Skin epidermis (tissue), 12 donors: ENCODE measurements at regions not wholly inside any gene's neighbourhood (a gene's known extent, or its start where the extent isn't known, plus 50 kb on each side); places are given as distances from the start of the nearest gene placed in this dataset.
"Not testable (repeated sequence)": the region's sequence is repeated elsewhere in the genome, so short reads cannot be mapped to it uniquely, and the experiment has no call there.

Experiments
- H3K27ac ChIP-seq, 21 experiments: fragments of 200-600 bp; sonication (generic) in 11 of 21; one replicate each; pipeline ENCODE4 v1.5.0; 2020; ENCODE audit warnings: mild to moderate bottlenecking in 3 of 21, inconsistent platforms in 2 of 21, moderate library complexity in 2 of 21
- H3K4me3 ChIP-seq, 7 experiments: fragments of 200-600 bp; sonication (generic) in 2 of 7; one replicate each; pipeline ENCODE4 v1.5.0; 2020; ENCODE audit warnings: inconsistent platforms in 2 of 7, mild to moderate bottlenecking in 2 of 7, moderate library complexity in 1 of 7

DNA sequence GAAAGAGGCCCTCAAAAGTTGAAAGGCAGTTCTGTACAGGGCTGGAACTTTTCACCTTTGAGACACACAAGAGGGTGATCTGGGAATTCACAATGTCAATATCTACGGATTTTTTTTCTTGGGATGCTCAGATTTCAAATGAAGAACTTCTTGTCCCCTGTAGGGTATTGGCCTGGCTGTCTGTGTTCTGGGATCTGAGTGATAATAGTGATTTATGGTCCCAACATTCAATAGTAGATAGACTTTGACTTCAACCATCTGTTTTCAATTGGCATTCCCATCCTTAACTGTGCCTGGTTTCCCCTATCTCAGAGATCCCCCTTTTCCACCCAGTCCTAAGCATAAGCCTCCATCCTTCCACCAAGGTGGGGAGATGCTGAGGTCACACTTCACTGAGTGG lies 274.1 kb downstream of the COG6 start:
- H3K27ac ChIP-seq, result no peak overlapping the region
- H3K4me3 ChIP-seq, result no peak overlapping the region

DNA sequence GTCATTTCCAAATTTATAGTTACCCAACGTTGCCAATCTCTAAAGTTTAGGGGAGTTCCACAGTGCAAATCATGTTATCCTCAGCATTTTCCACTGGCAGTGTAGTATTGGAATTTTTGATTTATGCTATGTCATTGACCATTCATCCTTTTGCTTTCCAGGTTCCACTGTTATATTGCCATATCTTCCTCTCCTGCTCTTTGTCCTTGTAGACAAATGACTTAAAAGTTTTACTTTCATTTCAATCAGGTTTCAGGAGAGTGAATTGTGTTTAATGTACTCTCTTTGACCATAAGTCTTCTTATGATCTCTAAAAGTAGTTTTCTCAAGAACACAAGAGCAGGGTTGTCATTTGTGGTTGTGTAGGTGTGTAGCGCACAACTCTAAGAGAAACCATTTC lies 274.6 kb downstream of the COG6 start:
- H3K27ac ChIP-seq, result no peak overlapping the region
- H3K4me3 ChIP-seq, result no peak overlapping the region

DNA sequence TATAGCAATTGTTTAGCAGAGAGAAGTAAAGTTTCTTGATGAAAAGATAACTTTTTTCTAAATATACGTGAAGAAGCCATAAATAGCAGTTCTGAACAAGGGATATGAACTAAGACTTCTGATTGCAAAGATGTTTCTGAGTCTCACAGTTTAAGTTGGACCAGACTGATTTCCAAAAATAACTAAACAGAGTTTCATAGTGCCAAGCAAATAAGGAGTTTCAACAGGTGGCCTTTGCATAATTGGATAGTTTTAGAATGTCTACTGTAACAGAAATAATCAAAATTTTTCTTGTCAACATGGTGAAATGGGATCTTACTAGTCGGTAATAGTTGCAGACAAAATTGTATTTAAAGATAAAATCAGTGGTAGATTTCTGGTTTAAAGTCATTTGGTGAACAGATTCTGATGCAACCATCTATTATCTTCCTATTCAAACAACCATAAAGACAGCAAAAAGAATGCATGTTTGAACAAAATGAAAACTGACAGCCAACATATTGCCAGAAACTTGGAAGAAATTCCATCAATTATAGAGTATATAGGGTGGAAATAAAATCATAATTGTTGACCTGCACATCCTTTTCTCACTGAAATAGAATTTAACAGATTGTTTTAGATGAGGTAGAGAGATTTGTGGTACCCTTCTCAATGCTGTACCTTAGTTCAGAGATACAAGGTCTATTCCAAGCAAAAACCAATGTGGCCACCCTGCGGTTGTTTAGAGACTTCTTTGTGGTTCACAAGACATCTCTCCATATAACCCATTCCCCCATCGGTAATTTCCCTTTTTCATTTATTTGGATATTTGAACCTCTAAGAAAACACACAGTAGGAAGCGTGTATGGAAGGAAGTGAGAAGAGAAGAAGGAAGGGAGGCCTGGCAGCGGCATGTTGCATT lies 275.3 kb downstream of the COG6 start:
- Histone ChIP-seq H3K27ac (no peak overlapping the region), H3K4me3 (no peak overlapping the region)

DNA sequence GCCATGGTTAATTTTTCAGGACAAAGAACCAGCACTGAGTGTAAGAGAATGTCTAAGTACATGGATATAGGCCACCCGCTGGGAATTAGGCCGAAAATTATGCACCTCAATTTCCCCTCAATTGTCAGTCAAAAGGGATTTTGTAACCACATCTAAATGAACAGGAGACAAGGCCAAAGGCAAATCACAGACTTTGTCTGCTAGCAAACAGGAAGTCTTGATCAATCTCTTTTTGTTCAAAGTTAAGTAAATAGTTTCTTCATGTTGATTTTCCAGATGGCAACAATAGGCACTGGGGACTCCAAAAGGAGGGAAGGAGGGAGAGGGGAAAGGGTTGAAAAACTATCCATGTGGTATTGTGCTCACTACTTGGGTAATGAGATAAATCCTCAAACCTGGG lies 276.0 kb downstream of the COG6 start:
- H3K27ac ChIP-seq, result no peak overlapping the region

DNA sequence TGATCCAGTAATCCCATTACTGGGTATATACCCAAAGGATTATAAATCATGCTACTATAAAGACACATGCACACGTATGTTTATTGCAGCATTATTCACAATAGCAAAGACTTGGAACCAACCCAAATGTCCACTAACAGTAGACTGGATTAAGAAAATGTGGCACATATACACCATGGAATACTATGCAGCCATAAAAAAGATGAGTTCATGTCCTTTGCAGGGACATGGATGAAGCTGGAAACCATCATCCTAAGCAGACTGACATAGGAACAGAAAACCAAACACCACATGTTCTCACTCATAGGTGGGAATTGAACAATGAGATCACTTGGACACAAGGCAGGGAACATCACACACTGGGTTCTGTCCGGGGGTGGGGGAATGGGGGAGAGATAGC lies 277.1 kb downstream of the COG6 start:
- not testable (repeated sequence) for H3K4me3 ChIP-seq, H3K27ac ChIP-seq

More for the DNA sequence above, 276.0 kb downstream of the COG6 start:
- H3K4me3 ChIP-seq, result no peak overlapping the region

DNA sequence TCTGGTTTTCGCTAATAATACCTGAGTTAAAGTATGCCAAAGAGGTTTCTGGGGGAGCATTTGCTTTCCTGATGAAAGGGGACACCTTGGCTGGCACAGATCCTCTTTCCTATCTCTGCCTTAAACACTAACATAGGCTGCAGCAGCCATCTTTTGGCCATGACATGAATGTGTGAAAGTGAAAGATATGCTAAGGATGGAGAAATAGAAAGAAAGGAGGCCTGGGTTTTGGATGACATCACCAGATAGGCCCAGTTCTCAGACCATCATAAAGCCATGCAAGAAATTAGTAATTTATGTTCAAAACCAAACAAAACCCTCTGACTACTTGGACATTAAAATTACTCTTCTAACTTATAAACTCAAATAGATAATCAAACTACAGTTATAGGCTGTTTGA lies 279.7 kb downstream of the COG6 start:
- H3K4me3 ChIP-seq, result no peak overlapping the region
- H3K27ac ChIP-seq, result no peak overlapping the region

DNA sequence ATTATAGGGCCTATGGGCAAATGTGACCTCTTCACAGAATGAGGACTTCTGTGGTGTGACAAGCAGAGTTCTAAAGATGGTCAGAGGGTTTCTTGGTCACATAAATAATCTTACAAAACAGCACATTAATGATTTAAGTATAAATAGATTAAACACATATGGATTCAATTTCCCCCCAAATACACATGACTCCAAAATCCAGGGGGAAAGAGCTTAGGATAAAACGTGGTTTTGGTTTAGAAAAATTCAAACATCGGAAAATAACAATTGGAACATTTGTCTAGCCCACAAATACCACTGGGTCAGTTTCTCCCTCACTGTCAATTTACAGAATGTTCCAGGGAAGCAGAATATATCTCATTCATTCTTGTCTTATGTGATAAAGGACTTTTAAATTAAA lies 283.1 kb downstream of the COG6 start:
- no peak overlapping the region for H3K27ac ChIP-seq
- no peak overlapping the region for H3K4me3 ChIP-seq

DNA sequence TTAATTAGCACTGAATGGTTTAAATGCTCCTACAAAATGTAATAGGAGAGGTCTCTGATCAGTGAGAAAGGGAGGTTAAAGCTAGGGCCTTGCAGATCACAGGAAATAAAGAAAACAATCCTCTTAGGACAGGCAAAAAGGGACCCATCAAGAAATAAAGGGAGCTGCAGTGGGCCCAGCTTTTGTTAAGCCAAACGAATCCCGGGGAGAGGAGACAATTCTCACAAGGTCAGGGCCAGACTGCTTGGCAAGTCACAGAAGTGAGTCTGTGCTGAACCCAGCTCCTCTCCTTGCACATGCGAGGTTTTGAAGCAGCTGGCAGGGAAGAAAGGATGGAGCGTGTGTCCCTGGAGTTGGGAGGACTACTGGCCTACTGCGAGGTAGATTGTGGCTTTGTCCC lies 285.8 kb downstream of the COG6 start:
- H3K27ac ChIP-seq, result no peak overlapping the region
- H3K4me3 ChIP-seq, result no peak overlapping the region

DNA sequence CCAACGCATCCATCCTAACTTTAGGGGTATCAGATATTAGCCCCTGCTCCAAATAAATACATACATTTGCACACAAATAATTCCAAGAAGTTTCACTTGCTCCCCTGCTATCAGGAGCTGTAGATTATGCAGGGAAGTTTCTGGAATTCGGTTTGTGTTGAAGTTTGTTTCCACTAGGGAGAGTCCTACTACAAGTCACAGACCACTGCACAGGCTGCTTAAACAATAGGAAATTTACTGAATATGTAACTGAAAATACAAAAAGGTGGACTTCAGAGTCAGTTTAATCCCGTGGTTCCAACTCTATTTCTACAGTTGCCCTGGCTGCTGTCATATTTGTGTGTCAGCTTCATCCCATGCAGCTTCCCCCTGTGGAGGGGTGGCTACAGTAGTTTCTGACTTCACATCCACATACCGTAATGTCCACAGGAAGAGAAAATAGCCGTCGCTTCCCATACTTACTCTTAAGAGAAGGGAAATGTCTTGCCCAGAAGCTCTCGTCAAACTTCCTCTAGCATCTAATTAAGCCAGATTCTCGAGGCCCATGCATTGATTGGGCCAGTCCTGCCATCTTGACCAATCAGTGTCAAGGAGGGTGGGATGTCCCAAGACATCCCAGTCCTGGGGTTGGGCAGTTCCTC lies 286.6 kb downstream of the COG6 start:
- Histone ChIP-seq H3K27ac (no peak overlapping the region), H3K4me3 (no peak overlapping the region)

DNA sequence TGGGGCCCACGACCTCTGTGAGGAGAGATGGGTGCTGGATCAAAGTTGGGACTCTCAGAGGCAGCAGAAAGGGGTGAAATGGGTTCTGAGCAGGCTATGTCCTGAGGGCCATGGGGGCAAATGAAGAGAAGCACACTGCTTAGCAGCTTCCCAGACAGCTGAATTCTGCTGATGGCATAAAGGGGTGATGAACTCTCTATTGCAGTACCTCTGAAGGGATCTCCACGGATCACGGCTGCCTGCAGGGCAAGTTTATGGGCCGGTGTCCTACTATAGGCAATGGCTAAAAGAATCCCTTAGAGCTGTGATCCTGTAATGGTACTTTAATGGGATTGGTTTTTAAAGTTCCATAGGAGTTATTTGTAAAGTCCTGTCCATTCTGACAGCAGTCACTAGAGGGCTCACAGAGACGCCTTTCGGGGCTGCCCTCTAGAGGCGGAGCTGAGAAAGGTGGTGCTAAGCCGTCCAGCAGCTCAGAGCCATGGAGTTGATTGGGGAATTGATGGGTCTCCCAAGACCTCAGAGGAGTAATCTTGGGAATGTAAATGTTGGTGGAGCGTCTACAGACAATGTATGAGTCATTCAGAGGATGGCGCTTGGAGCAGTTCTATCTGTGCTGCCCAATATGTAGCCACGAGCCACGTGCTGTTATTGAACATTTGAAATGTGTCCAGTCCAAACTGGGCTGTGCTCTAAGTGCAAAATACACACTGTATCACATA lies 287.3 kb downstream of the COG6 start:
- no peak overlapping the region for H3K4me3 ChIP-seq
- H3K27ac ChIP-seq, result no peak overlapping the region

DNA sequence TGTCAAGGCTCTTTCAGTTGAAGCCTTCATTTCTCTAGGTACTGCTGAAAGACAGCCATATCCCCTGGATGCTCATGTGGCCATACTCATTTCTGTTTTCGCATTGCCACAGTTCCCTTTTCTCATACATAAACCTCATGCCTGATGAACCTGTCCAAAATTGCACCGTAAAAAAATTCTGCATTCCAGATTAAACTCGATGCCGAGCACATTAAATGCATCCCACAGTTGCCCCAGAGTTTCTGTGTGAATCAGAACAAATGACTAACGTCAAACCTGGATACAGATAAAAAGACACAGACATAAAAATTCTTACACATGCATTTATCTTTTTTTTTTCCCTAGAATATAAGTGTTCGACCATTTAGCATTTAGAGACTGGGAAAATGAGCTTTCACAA lies 288.2 kb downstream of the COG6 start:
- H3K27ac ChIP-seq, result peak overlapping the region in 1 of 21 experiments; percentile 12
- H3K4me3 ChIP-seq, result no peak overlapping the region

DNA sequence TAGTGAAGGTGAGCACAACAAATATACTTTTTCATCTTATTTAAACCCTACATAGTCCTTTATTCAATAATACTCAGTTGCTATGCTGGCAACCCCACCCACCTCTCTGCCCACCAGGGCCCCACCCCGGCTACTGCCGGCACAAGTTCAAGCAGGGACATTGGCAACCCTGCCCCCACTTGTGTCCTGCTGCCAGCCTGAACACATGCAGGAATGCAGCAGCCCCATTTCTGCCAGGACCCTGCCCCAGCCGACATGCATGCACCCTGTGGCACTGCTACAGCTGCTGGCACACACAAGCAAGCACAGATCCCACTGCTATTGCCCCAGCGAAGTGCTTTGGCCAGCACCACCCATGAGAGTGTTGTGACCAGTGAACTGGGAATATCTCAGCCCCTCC lies 289.8 kb downstream of the COG6 start:
- no peak overlapping the region for H3K4me3 ChIP-seq

DNA sequence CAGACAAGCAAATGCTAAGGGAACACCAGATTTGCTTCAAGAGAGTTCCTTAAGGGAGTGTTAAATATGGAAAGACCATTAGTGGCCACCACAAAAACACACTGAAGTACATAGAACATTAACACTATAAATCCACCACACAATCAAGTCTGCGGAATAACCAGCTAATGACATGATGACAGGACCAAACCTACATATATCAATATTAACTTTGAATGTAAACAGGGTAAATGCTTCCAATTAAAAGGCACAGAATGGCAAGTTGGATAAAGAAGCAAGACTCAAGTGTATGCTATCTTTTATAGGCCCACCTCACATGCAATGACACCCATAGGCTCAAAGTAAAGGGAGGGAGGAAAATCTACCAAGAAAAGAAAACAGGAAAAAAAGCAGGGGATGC lies 291.3 kb downstream of the COG6 start:
- Histone ChIP-seq H3K4me3 (no peak overlapping the region), H3K27ac (no peak overlapping the region)

More for the DNA sequence above, 289.8 kb downstream of the COG6 start:
- peak overlapping the region in 1 of 21 experiments; percentile 20 for H3K27ac ChIP-seq

DNA sequence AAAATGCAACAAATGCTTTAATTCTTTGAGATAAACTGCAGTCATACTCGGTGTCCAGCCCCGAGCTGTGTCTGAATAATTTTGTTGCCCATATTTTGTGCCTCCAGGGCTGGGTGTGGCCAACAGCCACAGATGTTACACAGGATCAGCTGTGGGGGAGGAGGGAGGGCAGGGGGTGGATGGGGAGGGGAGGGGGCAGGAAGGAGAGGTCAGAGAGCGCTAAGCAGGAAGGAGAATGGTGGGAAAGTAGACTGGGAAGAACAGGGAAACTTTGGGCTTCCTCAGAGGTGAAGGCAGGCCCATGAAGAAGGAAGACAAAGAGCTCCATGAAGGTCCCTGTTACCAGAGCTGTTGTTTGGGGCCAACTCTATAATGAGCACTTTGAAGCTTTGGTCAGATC lies 295.8 kb downstream of the COG6 start:
- no peak overlapping the region for H3K4me3 ChIP-seq
- H3K27ac ChIP-seq, result peak overlapping the region in 2 of 21 experiments; percentile 22

DNA sequence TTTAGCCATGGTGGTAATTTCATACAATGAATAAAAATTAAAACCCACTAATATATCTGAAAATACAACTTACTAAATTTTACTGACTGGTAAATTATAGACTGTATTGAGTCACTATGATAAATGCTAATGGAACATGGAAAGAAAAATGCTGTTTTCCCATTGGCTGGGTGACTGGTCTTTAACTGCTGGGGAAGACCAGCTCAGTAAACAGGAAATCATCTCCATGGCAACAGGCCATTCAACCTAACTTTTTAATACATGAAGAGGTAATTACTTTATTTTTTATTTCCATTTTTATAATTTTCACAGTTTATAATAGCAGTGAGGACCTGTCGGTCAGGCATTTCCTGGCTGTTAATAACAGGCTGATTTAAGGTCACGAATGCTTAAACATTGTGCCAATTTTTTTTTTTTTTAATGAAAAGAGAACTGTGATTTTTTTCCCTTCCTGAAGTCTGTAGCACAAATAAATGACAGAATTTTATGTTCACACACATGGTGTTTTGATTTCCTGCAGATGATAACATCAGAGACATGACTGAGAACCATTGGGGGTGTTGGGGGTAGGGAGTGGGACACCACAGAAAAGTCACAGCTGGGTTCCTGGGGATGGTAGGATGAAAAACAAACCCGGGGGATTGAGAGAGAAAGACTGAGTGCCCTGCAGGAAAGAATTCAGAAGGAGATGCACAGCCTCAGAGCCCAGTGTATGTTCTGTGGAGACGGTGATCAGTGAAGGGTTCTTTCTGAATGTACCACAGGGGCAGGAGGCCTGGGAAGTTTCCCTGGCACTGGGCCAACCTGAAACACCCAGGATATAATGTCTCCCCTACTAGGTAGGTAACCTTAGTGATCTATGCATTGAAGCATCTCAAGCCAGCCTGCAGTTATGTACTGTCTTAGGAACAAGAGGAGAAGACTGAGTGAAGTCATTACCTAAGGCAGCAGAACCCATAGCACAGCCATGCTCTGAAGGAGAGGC lies 297.1 kb downstream of the COG6 start:
- Histone ChIP-seq H3K4me3 (no peak overlapping the region), H3K27ac (peak overlapping the region in 3 of 21 experiments; percentile 7 to 38 (median 26))

DNA sequence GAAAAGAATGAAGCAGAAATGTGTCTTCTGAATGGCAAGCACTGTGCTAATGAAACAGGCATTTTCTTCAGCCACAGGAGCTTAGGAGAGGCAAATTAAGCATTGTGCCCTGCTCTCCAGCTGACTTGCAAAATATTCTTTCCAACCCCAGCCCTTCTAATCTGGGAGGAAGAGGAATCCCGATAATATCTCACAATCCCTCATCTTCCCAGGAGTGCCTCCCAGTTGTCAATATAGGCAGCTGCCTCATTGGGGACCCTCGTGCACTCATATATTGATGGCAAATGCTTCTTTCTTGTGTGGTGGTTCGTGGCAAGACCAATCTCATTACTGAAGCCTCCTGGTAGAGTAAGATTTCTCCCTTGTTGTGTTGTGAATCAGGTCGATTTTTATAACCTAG lies 299.0 kb downstream of the COG6 start:
- H3K4me3 ChIP-seq, result no peak overlapping the region

DNA sequence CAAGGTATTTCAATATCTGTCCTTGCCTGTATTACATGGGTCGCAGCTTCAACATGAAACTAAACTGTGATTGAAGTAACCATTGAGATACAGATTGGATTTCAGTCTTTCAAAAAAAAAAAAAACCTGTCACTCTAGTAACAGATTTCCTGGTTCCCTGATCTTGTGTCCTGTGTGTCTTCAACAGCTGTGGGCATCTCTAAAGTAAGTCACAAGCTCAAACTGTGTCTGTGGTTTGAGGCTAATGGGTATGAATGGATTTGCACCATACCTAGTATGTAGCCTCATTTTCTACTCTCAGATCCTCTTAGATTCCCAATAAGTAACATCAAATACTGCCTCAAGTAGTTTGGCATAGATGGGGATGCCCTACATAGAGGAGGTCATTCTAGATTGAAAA lies 300.1 kb downstream of the COG6 start:
- no peak overlapping the region for H3K27ac ChIP-seq
- no peak overlapping the region for H3K4me3 ChIP-seq

More for the DNA sequence above, 299.0 kb downstream of the COG6 start:
- no peak overlapping the region for H3K27ac ChIP-seq

DNA sequence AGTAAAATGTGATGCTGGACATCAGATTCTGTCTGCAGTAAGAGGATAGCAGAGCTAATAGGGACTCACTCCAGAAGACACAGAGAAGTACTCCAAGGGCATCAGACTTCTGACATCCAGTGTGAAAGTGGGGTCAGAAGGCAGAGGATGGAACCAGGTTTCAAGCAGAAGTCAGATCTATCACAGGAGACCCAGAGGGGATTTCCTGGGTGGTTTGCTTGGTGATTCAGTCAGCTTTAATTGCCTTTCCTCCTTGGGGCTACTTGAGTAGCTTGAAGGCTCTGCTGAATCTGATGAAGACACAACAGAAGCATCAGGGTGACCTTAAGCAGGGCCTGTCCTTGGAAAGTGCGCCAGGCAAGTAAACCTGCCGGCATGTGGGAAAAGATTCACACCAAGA lies 300.6 kb downstream of the COG6 start:
- peak overlapping the region in 1 of 21 experiments; percentile 3 for H3K27ac ChIP-seq
- no peak overlapping the region for H3K4me3 ChIP-seq
